G401.6 (cell line): ENCODE measurements at regions not wholly inside any gene's neighbourhood (a gene's known extent, or its start where the extent isn't known, plus 50 kb on each side); places are given as distances from the start of the nearest gene placed in this dataset.

ENCODE experiments used
- FAIRE-seq: peaks from 2 replicates; lab custom pipeline; 2012; peaks lifted over from hg19 to GRCh38; lab: Jason Lieb, UNC

GRCh38 chr15:62749036-62749815 is 293.3 kb upstream of the TPM1 start:
- no peak for FAIRE-seq

- no peak for FAIRE-seq
Measured at GRCh38 chr15:62750471-62750870, 292.1 kb upstream of the TPM1 start.

- FAIRE-seq = no peak
Measured at GRCh38 chr15:62752657-62753517, 289.7 kb upstream of the TPM1 start.

GRCh38 chr15:62753518-62754221 is 288.9 kb upstream of the TPM1 start:
- FAIRE-seq = no peak

GRCh38 chr15:62756326-62756994 is 286.1 kb upstream of the TPM1 start:
- FAIRE-seq = no peak

- no peak for FAIRE-seq
Measured at GRCh38 chr15:62756995-62757360, 285.6 kb upstream of the TPM1 start.

GRCh38 chr15:62757535-62757934 is 285.0 kb upstream of the TPM1 start:
- no peak for FAIRE-seq

- FAIRE-seq = no peak
Measured at GRCh38 chr15:62758126-62758951, 284.2 kb upstream of the TPM1 start.

GRCh38 chr15:62758952-62759349 is 283.6 kb upstream of the TPM1 start:
- no peak for FAIRE-seq

- no peak for FAIRE-seq
Measured at GRCh38 chr15:62760538-62760937, 282.0 kb upstream of the TPM1 start.

GRCh38 chr15:62765916-62766315 is 276.6 kb upstream of the TPM1 start:
- no peak for FAIRE-seq

GRCh38 chr15:62766599-62766998 is 275.9 kb upstream of the TPM1 start:
- FAIRE-seq = no peak

GRCh38 chr15:62769604-62770003 is 272.9 kb upstream of the TPM1 start:
- FAIRE-seq = no peak

GRCh38 chr15:62770111-62770660 is 272.4 kb upstream of the TPM1 start:
- no peak for FAIRE-seq

- FAIRE-seq = no peak
Measured at GRCh38 chr15:62770752-62771151, 271.8 kb upstream of the TPM1 start.

- FAIRE-seq = no peak
Measured at GRCh38 chr15:62771234-62771633, 271.3 kb upstream of the TPM1 start.

GRCh38 chr15:62773369-62774165 is 269.0 kb upstream of the TPM1 start:
- no peak for FAIRE-seq

GRCh38 chr15:62775932-62776331 is 266.6 kb upstream of the TPM1 start:
- no peak for FAIRE-seq

- FAIRE-seq = no peak
Measured at GRCh38 chr15:62777671-62778070, 264.9 kb upstream of the TPM1 start.

GRCh38 chr15:62779036-62779770 is 263.3 kb upstream of the TPM1 start:
- no peak for FAIRE-seq
